Left hindlimb (tissue), 1 donor: ENCODE measurements at regions not wholly inside any gene's neighbourhood (a gene's known extent, or its start where the extent isn't known, plus 50 kb on each side); places are given as distances from the start of the nearest gene placed in this dataset.

Source experiments
- DNase-seq: peaks from one replicate; pipeline ENCODE4 v3.0.0-alpha.2; 2018

DNA sequence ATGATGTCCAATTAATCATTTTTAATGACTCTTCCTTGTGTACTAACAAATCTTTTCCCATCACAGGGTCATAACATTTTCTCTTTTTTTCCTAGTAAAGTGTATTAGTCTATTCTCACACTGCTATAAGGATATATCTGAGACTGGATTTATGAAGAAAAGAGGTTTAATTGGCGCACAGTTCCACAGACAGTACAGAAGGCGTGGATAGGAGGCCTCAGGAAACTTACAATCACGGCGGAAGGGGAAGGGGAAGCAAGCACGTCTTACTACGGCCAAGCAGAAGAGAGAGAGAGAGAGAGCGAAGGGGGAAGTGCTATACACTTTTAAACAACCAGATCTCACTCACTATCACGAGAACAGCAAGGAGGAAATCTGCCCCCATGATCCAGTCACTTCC lies 359.4 kb upstream of the NFE2L3 start:
- DNase-seq = no peak

DNA sequence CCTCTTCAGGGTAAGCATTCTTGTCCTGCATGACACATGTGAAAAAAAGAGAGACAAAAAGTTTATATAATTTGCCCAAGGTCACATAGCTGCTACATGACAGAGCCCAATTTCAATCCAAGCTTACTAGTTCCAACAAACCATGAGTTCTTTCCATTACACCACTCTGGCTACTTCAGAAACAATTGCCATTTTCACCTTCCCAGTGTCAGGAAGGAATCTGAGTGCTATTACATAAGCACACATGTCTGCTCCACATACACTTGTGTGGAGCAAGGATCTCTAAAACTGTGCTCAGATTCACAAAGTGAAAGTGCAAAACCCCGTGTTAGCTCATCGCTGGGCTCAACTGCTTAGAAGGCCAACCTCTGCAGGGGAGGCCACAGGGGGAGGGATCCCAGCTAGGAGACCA lies 356.2 kb upstream of the NFE2L3 start:
- DNase-seq = no peak

DNA sequence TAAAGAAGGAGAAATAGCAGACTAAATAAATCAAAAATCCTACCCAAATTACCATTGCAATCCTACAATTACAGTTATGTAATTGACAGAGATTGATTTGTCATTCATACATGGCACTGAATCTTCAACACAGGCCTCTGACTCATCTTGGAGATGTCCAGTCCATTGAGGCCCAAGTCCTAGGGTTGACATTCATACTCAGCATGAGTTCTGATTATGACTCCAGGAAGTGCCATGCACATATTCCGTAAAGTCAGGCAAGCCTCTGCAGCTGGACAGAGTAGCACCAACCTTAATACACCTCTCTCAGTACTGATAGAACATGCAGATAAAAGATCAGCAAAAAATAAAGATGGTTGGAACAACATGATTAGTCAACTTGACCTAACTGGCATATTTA lies 353.7 kb upstream of the NFE2L3 start:
- DNase-seq = no peak

- DNase-seq = no peak
These were observed 350.8 kb upstream of the NFE2L3 start for GRCh38 chr7:25801214-25801613.

- DNase-seq = no peak
These were observed 349.9 kb upstream of the NFE2L3 start for GRCh38 chr7:25802057-25802456.

GRCh38 chr7:25802473-25802872 lies 349.5 kb upstream of the NFE2L3 start:
- DNase-seq = no peak

DNA sequence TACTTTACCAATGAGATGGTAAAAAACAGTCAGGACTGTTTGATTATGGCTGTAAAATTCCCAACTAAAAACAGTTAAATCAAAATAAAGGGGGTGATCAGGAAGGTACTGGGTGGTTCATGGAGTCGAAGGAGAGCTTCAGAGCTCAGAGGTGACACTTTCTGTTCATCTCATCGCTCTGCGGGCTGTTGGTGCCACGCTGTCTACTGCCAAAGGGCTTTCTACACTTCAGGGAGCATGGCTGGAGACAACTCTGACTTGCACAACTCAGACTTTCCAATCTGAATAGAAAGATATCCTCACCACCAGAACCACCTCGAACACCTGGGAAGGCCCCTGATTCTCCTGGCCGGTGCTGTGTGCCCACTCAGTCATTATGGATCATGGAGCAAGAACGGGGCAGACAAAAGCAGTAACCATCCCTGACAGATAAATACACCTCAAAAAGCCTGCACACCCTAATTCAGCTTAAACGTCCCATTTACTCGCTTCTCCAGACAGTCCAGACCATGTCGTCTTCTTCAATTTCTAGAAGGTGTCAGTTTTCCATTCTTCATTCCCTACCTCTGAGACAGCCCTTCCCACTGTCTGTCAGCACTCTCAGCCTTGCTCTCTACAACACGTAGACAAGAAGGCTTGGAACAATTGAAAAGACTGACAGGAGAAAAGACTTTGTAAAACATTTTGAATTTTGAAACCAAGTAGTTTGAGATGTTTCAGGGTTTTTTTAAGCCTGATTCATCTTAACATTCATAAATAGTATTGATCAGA lies 348.7 kb upstream of the NFE2L3 start:
- DNase-seq = no peak

- DNase-seq = no peak
These were observed 347.8 kb upstream of the NFE2L3 start for GRCh38 chr7:25804154-25804553.

DNA sequence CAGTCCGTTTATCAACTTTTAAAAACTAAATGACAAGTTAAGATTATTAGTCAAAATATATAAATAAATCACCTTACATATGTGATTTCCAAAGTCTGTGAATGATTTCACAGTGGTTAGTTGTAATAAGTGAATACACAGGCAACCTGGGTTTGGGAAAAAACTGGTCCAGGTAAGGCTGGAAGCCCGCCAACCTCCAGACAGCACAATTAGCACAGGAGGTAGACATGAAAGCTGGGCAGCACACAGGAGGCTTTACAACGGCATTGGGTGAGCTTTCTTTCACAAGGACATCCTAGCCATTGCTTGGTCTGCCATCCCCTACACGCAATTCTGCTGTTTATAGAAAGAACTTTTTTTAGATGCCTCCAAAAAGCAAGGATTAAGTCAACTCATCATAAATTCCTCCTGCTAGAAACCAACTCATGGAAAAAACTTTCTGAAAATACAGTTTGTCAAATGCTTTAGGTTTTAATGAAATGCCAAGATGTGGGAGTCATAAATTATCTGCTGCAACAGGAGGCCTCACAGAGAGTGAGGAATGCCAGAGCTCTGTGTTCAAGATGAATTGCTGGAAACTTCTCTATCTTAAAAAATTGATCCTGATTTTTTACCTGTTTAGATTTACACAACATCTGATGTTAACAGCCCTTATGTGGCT lies 346.8 kb upstream of the NFE2L3 start:
- DNase-seq = peak; percentile 51

- no peak for DNase-seq
These were observed 344.8 kb upstream of the NFE2L3 start for GRCh38 chr7:25807086-25807611.

DNA sequence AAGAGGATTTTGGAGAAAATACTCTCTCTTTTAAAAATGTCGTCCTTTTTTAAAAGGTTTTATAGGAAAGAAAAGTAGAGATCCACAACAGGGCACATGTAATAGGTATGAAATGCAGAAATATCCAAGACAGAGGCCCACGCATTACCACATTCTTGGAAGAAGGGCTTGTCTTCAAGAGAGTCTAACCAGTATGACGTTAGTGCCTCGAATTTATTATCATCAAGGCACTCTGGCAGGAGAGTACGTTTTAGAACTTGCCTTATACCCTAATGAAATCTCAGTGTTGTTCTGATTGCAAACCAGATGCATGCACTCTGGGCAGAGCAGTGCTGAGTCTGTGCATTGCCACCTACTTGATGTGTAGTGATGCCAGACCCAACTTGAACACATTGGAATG lies 342.6 kb upstream of the NFE2L3 start:
- DNase-seq = no peak

- peak; percentile 39 for DNase-seq
These were observed 339.7 kb upstream of the NFE2L3 start for GRCh38 chr7:25812086-25812850.

- DNase-seq = no peak
These were observed 338.6 kb upstream of the NFE2L3 start for GRCh38 chr7:25813381-25813780.

- no peak for DNase-seq
These were observed 336.3 kb upstream of the NFE2L3 start for GRCh38 chr7:25815711-25816110.

GRCh38 chr7:25820432-25821040 lies 331.5 kb upstream of the NFE2L3 start:
- DNase-seq = no peak

DNA sequence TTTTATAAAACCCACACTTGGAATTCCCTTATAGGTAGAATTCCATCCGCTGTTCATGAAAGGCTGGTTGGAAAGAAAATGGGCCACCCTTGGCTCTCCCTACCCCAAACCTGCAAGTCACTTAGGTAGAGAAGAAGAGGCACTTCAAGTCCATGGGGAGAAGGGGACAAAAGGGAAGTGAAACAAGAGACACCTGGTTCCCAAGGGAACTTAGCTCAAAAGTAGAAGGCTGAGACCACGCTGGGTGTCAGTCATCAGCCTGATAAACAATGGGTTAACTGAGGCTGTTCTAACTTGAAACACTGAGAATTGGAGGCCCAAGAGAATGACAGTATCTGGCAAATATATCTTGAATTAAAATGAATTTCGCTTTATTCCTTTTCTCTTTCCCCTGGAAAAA lies 330.8 kb upstream of the NFE2L3 start:
- no peak for DNase-seq

DNA sequence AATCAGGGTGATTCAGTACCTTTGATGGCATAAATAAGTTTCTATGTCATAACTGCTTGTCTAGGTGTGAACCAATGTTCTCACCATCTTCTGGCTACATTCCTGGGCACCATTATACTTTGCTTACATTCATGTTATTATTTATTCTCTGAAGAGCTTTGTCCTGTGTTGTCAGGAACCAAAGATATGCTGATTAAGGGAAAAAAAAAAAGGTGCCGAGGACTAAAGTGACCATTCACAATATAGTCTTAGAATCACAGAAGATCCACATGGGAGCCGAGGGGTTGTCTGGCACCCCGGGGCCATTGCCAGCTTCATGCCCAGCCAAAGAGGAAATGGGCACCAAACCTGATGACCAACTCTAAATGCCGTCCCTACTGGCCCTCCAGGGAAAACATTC lies 329.2 kb upstream of the NFE2L3 start:
- no peak for DNase-seq

DNA sequence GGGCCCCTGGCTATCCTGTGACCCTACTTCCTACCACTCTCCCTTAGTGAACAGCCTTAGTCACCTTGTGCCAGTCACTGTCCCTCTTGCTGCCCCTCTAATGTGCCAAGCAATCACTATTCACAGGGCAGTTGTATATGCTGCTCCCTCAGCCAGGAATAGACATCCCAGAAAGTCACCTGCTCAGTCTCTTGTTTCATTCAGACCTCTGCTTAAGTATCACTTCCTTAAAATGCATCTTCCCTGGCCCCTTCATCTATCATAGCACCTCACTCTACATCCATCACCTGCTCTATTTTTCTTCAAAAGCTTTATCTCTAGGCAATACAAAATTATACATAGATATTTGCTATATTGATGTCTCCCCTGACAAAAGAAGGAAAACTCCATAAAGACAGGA lies 328.4 kb upstream of the NFE2L3 start:
- DNase-seq = no peak

- DNase-seq = no peak
These were observed 323.5 kb upstream of the NFE2L3 start for GRCh38 chr7:25828468-25828867.

- no peak for DNase-seq
These were observed 322.3 kb upstream of the NFE2L3 start for GRCh38 chr7:25829663-25830062.

DNA sequence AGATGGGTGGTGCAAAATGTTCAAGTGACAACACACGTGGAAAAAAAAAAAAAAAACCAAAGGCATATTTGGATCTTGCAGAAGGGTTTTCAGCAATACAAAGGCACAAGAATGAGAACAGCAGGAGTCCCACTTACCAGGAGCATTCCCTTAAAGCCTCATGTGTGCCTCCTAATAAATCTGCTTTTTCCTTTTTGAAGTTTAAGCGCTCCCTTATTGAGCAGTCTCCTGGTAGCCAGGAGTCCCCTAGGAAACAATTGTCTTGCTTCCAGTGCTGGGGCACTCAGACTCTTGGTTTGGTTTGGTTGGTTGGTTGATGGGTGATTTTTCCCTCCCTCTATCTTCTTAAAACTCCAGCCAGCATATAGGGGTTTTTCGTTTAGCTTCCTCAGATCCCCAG lies 321.8 kb upstream of the NFE2L3 start:
- no peak for DNase-seq

- no peak for DNase-seq
These were observed 320.8 kb upstream of the NFE2L3 start for GRCh38 chr7:25831062-25831691.
